Upper lobe of left lung (tissue), 4 donors: ENCODE measurements at regions not wholly inside any gene's neighbourhood (a gene's known extent, or its start where the extent isn't known, plus 50 kb on each side); places are given as distances from the start of the nearest gene placed in this dataset.

ENCODE experiments used
- CTCF ChIP-seq, 6 experiments: fragments of 450-650 bp in 4 of 6; fragments of 200-600 bp in 2 of 6; sonication (generic) in 2 of 6; IDR thresholded peaks; one replicate each; pipeline ENCODE4 v1.5.1; 2016 to 2019; ENCODE audit warnings: antibody characterized with exemption in 6 of 6
- EP300 ChIP-seq, 4 donors: sonication (generic); formaldehyde crosslinking; IDR thresholded peaks; one replicate each; pipeline ENCODE4 v1.5.1; 2017; ENCODE audit warnings: antibody characterized with exemption in 4 of 4, control low read depth in 2 of 4
- POLR2A ChIP-seq, 4 donors: fragments of 450-650 bp; IDR thresholded peaks; one replicate each; pipeline ENCODE4 v1.5.1; 2016 to 2017; ENCODE audit warnings: antibody characterized with exemption in 4 of 4, mild to moderate bottlenecking in 2 of 4
- POLR2AphosphoS5 ChIP-seq, 2 donors: sonication (generic); formaldehyde crosslinking; IDR thresholded peaks; one replicate each; pipeline ENCODE4 v1.5.1; 2017; ENCODE audit warnings: antibody characterized with exemption in 2 of 2

- TF ChIP-seq CTCF (IDR thresholded peaks at IDR 0.05) (no peak), POLR2A (IDR thresholded peaks at IDR 0.05) (no peak), POLR2AphosphoS5 (IDR thresholded peaks at IDR 0.05) (no peak), EP300 (IDR thresholded peaks at IDR 0.05) (no peak)
These were observed 66.9 kb upstream of the NTRK3 start for GRCh38 chr15:88323468-88323867.
